ENCODE measurements at regions not wholly inside any gene's neighbourhood (a gene's known extent, or its start where the extent isn't known, plus 50 kb on each side); places are given as distances from the start of the nearest gene placed in this dataset.

DNA sequence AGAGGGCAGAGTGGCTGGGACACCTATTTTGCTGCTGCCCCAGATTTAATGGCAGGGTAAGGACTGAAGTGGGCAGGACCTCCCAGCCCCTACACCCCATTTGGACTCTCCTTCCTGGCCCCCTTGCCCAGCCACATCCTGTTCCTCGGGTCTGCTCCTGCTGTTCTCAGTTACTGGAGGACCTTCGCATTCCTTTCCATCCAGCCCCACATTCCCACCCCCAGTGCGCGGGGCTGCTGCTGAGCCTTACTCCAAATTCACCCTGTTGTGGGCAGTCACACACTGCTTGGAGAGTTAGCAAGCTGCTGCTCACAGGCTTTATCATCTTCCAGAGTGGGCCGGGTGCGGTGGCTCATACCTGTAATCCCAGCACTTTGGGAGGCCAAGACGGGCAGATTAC is 75.2 kb upstream of the SLC14A2 start (continued):
- no peak for TF ChIP-seq RCOR1 (conservative IDR thresholded peaks at IDR 0.05; ENCODE audit: low read depth, low read length)
- TF ChIP-seq ATF7 (IDR thresholded peaks at IDR 0.05; ENCODE audit: low read depth) = no peak
- no peak for TF ChIP-seq IRF4 (IDR thresholded peaks at IDR 0.05; ENCODE audit: low read depth, low read length)

DNA sequence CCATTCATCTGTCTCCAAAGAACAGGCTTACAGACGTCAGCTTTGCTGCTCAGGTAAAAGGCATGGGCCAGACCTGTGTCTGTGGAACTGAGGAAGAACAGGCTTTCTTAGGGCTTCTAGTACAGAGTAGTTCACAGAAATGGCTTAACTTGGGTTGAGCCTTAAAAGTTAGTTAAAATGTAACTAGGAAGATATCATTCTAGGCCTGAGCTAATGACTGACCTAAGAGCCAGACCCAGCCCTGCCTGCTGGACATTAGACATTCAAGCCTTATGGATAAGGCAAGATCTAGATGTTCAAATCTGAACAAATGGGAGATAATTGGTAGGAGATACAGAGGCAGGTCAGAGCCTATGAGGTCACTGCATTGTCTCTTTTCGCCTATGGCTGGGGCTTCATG is 73.9 kb upstream of the SLC14A2 start:
- DNase-seq (ENCODE audit: low read depth, low spot score) = no peak
- FAIRE-seq = no peak
- TF ChIP-seq STAT1 (conservative IDR thresholded peaks at IDR 0.05) = no peak
- TF ChIP-seq, protein P1, sequence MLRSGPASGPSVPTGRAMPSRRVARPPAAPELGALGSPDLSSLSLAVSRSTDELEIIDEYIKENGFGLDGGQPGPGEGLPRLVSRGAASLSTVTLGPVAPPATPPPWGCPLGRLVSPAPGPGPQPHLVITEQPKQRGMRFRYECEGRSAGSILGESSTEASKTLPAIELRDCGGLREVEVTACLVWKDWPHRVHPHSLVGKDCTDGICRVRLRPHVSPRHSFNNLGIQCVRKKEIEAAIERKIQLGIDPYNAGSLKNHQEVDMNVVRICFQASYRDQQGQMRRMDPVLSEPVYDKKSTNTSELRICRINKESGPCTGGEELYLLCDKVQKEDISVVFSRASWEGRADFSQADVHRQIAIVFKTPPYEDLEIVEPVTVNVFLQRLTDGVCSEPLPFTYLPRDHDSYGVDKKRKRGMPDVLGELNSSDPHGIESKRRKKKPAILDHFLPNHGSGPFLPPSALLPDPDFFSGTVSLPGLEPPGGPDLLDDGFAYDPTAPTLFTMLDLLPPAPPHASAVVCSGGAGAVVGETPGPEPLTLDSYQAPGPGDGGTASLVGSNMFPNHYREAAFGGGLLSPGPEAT (IDR thresholded peaks at IDR 0.05; ENCODE audit: low read depth) = no peak
- TF ChIP-seq, protein P2, sequence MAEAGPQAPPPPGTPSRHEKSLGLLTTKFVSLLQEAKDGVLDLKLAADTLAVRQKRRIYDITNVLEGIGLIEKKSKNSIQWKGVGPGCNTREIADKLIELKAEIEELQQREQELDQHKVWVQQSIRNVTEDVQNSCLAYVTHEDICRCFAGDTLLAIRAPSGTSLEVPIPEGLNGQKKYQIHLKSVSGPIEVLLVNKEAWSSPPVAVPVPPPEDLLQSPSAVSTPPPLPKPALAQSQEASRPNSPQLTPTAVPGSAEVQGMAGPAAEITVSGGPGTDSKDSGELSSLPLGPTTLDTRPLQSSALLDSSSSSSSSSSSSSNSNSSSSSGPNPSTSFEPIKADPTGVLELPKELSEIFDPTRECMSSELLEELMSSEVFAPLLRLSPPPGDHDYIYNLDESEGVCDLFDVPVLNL (IDR thresholded peaks at IDR 0.05; ENCODE audit: low read depth, low read length) = no peak
- no peak for TF ChIP-seq SUPT20H (IDR thresholded peaks at IDR 0.05; ENCODE audit: borderline replicate concordance, control insufficient read depth, low read depth, low read length)
- no peak for TF ChIP-seq ZBED1 (IDR thresholded peaks at IDR 0.05; ENCODE audit: borderline replicate concordance)
- TF ChIP-seq ZNF622 (IDR thresholded peaks at IDR 0.05) = no peak
- no peak for TF ChIP-seq RCOR1 (conservative IDR thresholded peaks at IDR 0.05; ENCODE audit: low read depth, low read length)
- Histone ChIP-seq H4K20me1 (ENCODE audit: control insufficient read depth, insufficient read depth) (no peaks in the 10 kb centered on the region), H3K4me3 (no peak overlapping the region), H3K36me3 (ENCODE audit: control insufficient read depth in 2 of 2, insufficient read depth in 2 of 2, low read length in 1 of 2) (no peaks in the 10 kb centered on the region), H3K9ac (ENCODE audit: control insufficient read depth, insufficient read depth, low read length) (no peak overlapping the region), H3K9me3 (replicated peaks; ENCODE audit: control insufficient read depth, insufficient read depth, low read length) (no peaks in the 10 kb centered on the region; the same call in 2 of the 3 replicates), H2AFZ (ENCODE audit: control insufficient read depth, low read depth, low read length) (no peak overlapping the region), H3K4me1 (ENCODE audit: control insufficient read depth, insufficient read depth, low read length) (no peaks in the 10 kb centered on the region), H3K79me2 (ENCODE audit: control insufficient read depth, insufficient read depth, low read length) (no peaks in the 10 kb centered on the region), H3K4me2 (ENCODE audit: control insufficient read depth, insufficient read depth) (no peak overlapping the region), H3K27me3 (replicated peaks in 1 of 2; ENCODE audit: control insufficient read depth in 2 of 2, insufficient read depth in 2 of 2, low read length in 1 of 2) (no peaks in the 10 kb centered on the region; a peak in 1 of 4 replicates), H3K27ac (ENCODE audit: control insufficient read depth, insufficient read depth) (no peak overlapping the region)
- CTCF ChIA-PET = interaction anchor here (0.6 kb wide), 1 partner anchor 50 kb away, joined by 4 read pairs; no protein-coding TSS in a partner anchor
- BruUV-seq (replicated peaks) = no TSS peak
- POLR2A ChIA-PET = no interaction called here
- in situ Hi-C loops (cut with MboI) (no loop called here), intact Hi-C loops (cut with micrococcal nuclease; ENCODE audit: unreplicated experiment) (no loop called here)
- no peak for ATAC-seq
- SMC1A ChIA-PET (ENCODE audit: uncharacterized antibody, unreplicated experiment) = no interaction called here
- 17% methylated on average over 2 of the region's 2 CpGs for WGBS (ENCODE audit: insufficient coverage, insufficient replicate concordance, low lambda C conversion rate, missing lambda C conversion rate)
- RAD21 ChIA-PET (ENCODE audit: unreplicated experiment) = no interaction called here

Measured in GM12878 (cell line).